ENCODE measurements at regions not wholly inside any gene's neighbourhood (a gene's known extent, or its start where the extent isn't known, plus 50 kb on each side); places are given as distances from the start of the nearest gene placed in this dataset.
"Not testable (repeated sequence)": the region's sequence is repeated elsewhere in the genome, so short reads cannot be mapped to it uniquely, and the experiment has no call there.

DNA sequence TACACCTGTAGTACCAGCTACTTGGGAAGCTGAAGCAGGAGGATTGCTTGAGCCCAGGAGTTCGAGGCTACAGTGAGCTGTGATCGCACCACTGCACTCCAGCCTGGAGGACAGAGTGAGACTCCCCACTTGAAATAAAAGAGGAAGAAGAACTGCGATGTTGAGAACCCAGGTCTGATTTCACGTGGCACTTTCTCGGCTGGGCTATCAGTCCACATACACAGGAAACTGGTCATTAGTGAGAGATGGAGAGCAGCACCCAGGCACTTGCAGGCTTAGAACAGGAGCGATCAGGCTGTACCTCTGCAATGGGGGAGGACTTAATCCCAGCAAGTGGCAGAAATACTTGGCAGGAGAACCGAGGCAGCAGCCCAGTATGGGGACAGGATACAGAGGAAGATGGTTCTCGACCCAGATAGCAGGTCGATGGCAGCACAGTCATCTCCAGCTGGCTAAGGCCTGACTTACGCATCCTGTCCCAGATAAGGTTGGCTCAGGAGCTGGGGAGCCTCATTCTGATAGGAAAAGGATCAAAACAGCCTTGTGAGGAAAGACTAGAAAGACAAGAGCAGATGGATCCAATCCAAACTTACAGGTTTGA lies 487.7 kb upstream of the AUTS2 start:
- Histone ChIP-seq H3K79me2 (ENCODE audit: insufficient read depth, low read length) (no peaks in the 10 kb centered on the region), H3K9me3 (ENCODE audit: insufficient read depth, low read length, severe bottlenecking) (no peaks in the 10 kb centered on the region), H3K4me1 (ENCODE audit: insufficient read depth, low read length) (no peaks in the 10 kb centered on the region), H2AFZ (ENCODE audit: low read depth, low read length) (no peak overlapping the region), H3K27me3 (ENCODE audit: insufficient read depth, low read length, poor library complexity) (no peaks in the 10 kb centered on the region), H3K36me3 (ENCODE audit: insufficient read depth, low read length) (no peaks in the 10 kb centered on the region), H3K27ac (ENCODE audit: low read length) (no peak overlapping the region), H4K20me1 (ENCODE audit: insufficient read depth, low read length) (no peaks in the 10 kb centered on the region), H3K4me2 (ENCODE audit: insufficient read depth, low read length) (no peak overlapping the region), H3K9ac (ENCODE audit: low read depth, low read length) (no peak overlapping the region), H3K4me3 (ENCODE audit: low read depth in 1 of 2, low read length in 2 of 2) (no peak overlapping the region)
- TF ChIP-seq, protein P1, sequence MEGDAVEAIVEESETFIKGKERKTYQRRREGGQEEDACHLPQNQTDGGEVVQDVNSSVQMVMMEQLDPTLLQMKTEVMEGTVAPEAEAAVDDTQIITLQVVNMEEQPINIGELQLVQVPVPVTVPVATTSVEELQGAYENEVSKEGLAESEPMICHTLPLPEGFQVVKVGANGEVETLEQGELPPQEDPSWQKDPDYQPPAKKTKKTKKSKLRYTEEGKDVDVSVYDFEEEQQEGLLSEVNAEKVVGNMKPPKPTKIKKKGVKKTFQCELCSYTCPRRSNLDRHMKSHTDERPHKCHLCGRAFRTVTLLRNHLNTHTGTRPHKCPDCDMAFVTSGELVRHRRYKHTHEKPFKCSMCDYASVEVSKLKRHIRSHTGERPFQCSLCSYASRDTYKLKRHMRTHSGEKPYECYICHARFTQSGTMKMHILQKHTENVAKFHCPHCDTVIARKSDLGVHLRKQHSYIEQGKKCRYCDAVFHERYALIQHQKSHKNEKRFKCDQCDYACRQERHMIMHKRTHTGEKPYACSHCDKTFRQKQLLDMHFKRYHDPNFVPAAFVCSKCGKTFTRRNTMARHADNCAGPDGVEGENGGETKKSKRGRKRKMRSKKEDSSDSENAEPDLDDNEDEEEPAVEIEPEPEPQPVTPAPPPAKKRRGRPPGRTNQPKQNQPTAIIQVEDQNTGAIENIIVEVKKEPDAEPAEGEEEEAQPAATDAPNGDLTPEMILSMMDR (IDR thresholded peaks at IDR 0.05; ENCODE audit: borderline replicate concordance, extremely low read depth, low read length, poor library complexity, severe bottlenecking), result no peak
- no peak for TF ChIP-seq EZH2 (IDR thresholded peaks at IDR 0.05; ENCODE audit: borderline replicate concordance, low read depth, low read length, severe bottlenecking)
- DNase-seq (no peak), ATAC-seq (ENCODE audit: insufficient read depth, low read depth) (no peak)

DNA sequence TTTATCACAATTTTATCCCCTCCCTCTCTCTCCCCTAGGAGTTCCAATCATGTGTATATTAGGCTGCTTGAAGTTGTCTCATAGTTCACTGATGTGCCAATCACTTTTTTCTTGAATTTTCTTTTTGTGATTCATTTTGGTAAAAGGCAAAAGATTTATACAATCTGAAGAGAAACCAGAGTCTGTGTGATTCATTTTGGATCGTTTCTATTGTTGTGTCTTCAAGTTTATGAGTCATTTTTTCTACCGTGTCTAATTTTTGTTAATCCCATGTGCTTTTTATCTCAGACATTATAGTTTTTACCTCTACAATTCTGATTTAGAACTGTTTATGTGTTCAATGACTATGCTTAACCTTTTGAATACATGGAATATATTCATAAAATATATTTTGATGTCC lies 483.9 kb upstream of the AUTS2 start:
- no peaks in the 10 kb centered on the region for H3K27me3 ChIP-seq (ENCODE audit: insufficient read depth, low read length, poor library complexity)

DNA sequence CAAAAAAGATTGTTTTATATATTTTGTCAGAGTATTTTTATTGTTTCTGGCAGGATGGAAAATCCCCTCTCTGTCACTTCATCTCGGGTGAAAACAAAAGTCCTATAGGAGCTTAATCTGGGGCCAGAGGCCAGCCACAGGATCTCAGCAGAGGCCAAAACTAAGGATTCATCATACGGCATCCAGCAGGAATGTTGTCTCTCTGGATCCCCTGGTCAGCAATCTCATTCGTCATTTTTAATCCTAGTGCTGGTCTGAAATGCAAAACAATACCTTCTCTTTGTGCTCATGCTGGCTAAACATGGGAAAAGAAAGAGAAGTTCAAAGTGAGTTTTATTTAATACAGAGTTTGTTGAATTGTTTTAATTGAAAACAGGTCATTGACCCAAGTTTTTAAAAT lies 482.5 kb upstream of the AUTS2 start:
- Histone ChIP-seq H3K27me3 (ENCODE audit: insufficient read depth, low read length, poor library complexity) (no peaks in the 10 kb centered on the region), H3K27ac (ENCODE audit: low read length) (no peak overlapping the region), H3K36me3 (ENCODE audit: insufficient read depth, low read length) (no peaks in the 10 kb centered on the region), H3K79me2 (ENCODE audit: insufficient read depth, low read length) (no peaks in the 10 kb centered on the region), H2AFZ (ENCODE audit: low read depth, low read length) (no peak overlapping the region), H3K9me3 (ENCODE audit: insufficient read depth, low read length, severe bottlenecking) (no peaks in the 10 kb centered on the region), H3K4me1 (ENCODE audit: insufficient read depth, low read length) (no peaks in the 10 kb centered on the region), H3K4me2 (ENCODE audit: insufficient read depth, low read length) (no peak overlapping the region), H4K20me1 (ENCODE audit: insufficient read depth, low read length) (no peaks in the 10 kb centered on the region), H3K4me3 (ENCODE audit: low read depth in 1 of 2, low read length in 2 of 2) (no peak overlapping the region), H3K9ac (ENCODE audit: low read depth, low read length) (no peak overlapping the region)
- TF ChIP-seq, protein P1 (IDR thresholded peaks at IDR 0.05; ENCODE audit: borderline replicate concordance, extremely low read depth, low read length, poor library complexity, severe bottlenecking), result no peak
- no peak for ATAC-seq (ENCODE audit: insufficient read depth, low read depth)
- no peak for DNase-seq

More for the DNA sequence above, 483.9 kb upstream of the AUTS2 start:
- Histone ChIP-seq H3K4me3 (ENCODE audit: low read depth in 1 of 2, low read length in 2 of 2) (no peak overlapping the region), H3K9me3 (ENCODE audit: insufficient read depth, low read length, severe bottlenecking) (no peaks in the 10 kb centered on the region), H3K4me1 (ENCODE audit: insufficient read depth, low read length) (no peaks in the 10 kb centered on the region), H2AFZ (ENCODE audit: low read depth, low read length) (no peak overlapping the region), H3K27ac (ENCODE audit: low read length) (no peak overlapping the region), H3K9ac (ENCODE audit: low read depth, low read length) (no peak overlapping the region), H4K20me1 (ENCODE audit: insufficient read depth, low read length) (no peaks in the 10 kb centered on the region), H3K79me2 (ENCODE audit: insufficient read depth, low read length) (no peaks in the 10 kb centered on the region), H3K4me2 (ENCODE audit: insufficient read depth, low read length) (no peak overlapping the region), H3K36me3 (ENCODE audit: insufficient read depth, low read length) (no peaks in the 10 kb centered on the region)
- ATAC-seq (ENCODE audit: insufficient read depth, low read depth), result no peak
- TF ChIP-seq, protein P1 (IDR thresholded peaks at IDR 0.05; ENCODE audit: borderline replicate concordance, extremely low read depth, low read length, poor library complexity, severe bottlenecking), result no peak
- no peak for TF ChIP-seq EZH2 (IDR thresholded peaks at IDR 0.05; ENCODE audit: borderline replicate concordance, low read depth, low read length, severe bottlenecking)
- no peak for DNase-seq

DNA sequence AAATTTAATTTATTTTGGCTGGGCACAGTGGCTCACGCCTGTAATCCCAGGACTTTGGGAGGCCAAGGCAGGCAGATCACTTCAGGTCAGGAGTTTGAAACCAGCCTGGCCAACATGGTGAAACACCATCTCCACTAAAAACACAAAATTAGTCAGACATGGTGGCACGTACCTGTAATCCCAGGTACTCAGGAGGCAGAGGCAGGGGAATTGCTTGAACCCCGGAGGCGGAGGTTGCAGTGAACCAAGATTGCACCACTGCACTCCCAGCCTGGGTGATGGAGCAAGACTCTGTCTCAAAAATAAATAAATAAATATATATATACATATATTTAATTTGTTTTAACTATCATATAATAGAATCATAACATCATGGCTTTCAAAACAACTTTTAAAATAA lies 482.1 kb upstream of the AUTS2 start:
- not testable (repeated sequence) for H3K9me3 ChIP-seq (ENCODE audit: insufficient read depth, low read length, severe bottlenecking); H3K36me3 ChIP-seq (ENCODE audit: insufficient read depth, low read length); DNase-seq; H2AFZ ChIP-seq (ENCODE audit: low read depth, low read length); H3K4me2 ChIP-seq (ENCODE audit: insufficient read depth, low read length); H3K4me3 ChIP-seq (ENCODE audit: low read depth in 1 of 2, low read length in 2 of 2); H4K20me1 ChIP-seq (ENCODE audit: insufficient read depth, low read length); H3K79me2 ChIP-seq (ENCODE audit: insufficient read depth, low read length); H3K9ac ChIP-seq (ENCODE audit: low read depth, low read length); ATAC-seq (ENCODE audit: insufficient read depth, low read depth); H3K4me1 ChIP-seq (ENCODE audit: insufficient read depth, low read length); H3K27ac ChIP-seq (ENCODE audit: low read length); H3K27me3 ChIP-seq (ENCODE audit: insufficient read depth, low read length, poor library complexity)

Data from DND-41 (cell line).